HG03457 (cell line): ENCODE measurements at regions not wholly inside any gene's neighbourhood (a gene's known extent, or its start where the extent isn't known, plus 50 kb on each side); places are given as distances from the start of the nearest gene placed in this dataset.
"Not testable (repeated sequence)": the region's sequence is repeated elsewhere in the genome, so short reads cannot be mapped to it uniquely, and the experiment has no call there.

Source experiments
- ATAC-seq: cut with Tn5 transposase; IDR thresholded peaks from one replicate; pipeline ENCODE4 v1.9.1; 2021; ENCODE audit warnings: moderate number of reproducible peaks; ENCODE audit not compliant: unreplicated experiment

DNA sequence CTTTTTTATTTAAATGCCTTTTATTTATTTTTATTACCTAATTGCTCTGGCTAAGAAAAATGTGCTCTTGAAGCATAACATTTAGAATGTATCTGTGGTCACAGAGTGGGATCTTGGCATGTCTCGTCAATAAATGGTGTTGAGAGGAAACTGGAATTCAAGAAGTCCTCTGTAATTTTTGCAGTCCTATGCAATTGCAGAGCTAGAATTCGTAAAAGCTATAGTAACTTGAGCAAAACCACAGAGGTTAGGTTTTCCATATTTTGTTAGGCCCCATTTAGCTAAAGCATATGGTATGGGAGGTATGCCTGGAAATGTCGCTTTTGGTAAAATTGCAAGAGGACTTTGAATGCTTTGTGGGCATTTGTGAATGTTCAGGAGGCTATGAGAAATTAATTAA, 466.7 kb upstream of the NFIA start:
- ATAC-seq, result no peak

GRCh38 chr1:60612790-60613189, 469.6 kb upstream of the NFIA start:
- no peak for ATAC-seq

- ATAC-seq, result not testable (repeated sequence)
Observed at GRCh38 chr1:60606921-60607320, 475.4 kb upstream of the NFIA start.

DNA sequence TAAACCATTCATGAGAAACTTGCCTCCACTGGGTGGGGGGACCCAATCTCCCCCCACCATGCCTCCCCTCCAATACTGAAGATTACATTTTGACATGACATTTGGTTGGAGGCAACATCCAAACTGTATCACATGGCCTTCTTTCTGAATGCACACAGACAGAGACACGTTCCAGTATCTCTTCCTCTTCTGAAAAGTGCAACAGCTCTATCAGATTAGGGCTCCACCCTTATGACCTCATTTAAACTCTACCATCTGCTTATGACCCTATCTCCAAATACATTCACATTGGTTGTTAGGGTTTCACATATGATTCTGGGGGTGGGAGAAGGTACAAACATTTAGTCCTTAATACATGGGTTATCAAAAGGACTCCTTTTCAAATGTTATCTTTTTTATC, 481.8 kb upstream of the NFIA start:
- ATAC-seq, result no peak

DNA sequence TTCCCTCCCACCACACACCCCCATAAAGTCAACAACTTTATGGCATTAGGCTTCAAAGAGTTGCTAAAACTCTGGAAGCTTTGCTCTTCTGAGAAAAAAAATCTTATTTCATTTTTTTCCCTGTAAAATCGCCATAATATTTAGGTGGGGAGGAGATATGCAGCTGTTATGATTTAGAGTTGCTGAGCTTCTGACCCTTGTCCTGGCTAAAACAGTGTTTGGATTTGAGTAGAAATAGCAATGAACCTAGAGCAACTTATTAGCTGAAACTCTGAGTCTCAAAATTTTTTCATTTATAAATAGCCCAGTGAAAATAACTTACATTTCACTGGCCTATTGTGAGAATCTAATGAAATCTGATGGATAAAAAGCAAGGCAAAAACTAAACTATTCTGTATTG, 482.8 kb upstream of the NFIA start:
- no peak for ATAC-seq

GRCh38 chr1:60598041-60598910, 484.1 kb upstream of the NFIA start:
- no peak for ATAC-seq

GRCh38 chr1:60596791-60597750, 485.3 kb upstream of the NFIA start:
- ATAC-seq, result no peak

GRCh38 chr1:60591583-60591982, 490.8 kb upstream of the NFIA start:
- ATAC-seq, result no peak

GRCh38 chr1:60589916-60590315, 492.4 kb upstream of the NFIA start:
- no peak for ATAC-seq

GRCh38 chr1:60589046-60589748, 493.2 kb upstream of the NFIA start:
- ATAC-seq, result no peak

DNA sequence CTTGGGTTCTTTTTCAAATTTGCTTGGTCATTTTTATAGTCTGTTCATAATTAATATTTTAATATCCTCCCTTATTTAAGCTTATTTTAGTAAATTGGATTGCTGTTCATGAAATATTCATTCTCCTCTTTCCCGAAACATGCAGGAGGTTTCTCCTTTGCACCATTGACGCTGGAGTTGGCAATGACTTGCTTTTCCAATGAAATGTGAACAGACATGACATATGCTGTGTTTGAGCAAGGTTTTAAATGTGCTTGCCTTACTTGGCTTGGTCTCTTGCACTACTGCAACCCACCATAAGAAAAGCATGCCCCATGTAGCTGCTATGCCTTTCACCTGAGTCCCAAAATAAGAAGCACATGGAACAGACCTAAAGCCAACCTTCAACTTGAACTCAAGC, 498.0 kb upstream of the NFIA start:
- no peak for ATAC-seq

DNA sequence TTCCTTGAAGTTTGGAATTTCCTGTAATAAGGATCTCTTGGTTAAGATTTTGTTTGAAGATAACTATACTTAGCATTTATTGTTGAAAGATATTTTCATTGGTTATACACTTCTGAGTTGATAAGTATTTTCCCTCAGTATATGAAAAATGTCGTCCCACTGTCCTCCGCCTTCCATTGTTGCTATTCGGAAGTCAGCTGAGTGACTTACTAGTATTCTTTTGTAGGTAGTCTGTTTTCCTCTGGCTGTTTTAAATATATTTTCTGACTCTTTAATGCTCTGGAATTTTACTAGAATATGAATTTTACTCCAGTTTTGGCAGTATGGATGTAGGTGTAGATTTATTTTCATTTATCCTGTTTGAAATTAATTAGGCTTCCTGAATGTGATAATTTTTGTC, 498.7 kb upstream of the NFIA start:
- no peak for ATAC-seq

- no peak for ATAC-seq
Observed at GRCh38 chr1:60581455-60582220, 500.7 kb upstream of the NFIA start.

DNA sequence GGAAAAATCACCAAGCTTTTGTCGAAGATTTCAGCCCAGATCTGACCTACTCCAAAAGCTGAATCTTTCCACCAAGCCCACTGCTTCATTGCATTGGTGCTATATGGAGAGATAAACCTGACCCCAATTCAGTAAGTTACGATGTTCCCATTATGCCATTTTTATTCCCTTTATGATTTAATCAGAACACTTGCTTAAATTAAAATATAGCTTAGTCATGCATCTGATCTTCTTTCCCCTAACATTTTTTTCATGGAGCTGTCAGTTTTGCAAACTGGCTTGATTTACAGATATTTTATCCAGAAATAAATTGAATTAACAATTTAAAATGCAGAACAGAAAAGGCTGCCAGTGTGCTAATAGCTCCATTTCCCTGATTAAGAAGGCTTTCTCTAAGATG, 503.5 kb upstream of the C1orf87 start:
- ATAC-seq, result no peak

GRCh38 chr1:60575326-60575977, 501.9 kb upstream of the C1orf87 start:
- no peak for ATAC-seq

DNA sequence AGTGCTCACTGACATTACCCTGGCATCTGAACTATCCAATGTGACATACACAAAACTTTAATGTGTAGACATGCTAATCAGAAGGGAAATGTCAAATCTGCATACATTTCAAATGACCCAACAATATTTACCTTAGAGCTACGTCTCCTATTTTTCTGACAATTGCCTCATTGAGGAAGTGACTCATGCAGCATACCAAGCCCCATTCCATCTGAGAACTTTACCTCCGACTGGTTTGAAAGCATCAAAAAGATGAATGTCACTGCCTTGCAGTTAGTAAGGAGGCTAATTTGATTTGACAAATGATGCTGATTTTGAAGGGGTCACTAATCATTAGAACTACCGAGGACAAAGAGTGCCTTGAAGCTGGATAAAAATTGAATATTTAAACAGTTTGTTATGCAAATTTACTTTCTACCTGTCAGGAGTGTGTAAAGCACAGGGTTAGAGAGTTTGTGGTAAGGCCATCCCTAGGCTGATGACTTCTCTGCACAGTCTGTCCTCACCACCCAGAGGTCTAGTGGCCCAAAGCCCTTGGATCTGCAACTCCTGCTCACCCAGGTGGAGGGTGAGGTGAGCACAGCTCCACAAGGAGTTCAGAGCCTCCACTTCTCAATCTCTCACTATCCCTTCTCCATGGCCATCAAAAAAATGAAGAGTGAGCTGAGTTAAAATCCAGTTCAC, 500.3 kb upstream of the C1orf87 start:
- no peak for ATAC-seq

DNA sequence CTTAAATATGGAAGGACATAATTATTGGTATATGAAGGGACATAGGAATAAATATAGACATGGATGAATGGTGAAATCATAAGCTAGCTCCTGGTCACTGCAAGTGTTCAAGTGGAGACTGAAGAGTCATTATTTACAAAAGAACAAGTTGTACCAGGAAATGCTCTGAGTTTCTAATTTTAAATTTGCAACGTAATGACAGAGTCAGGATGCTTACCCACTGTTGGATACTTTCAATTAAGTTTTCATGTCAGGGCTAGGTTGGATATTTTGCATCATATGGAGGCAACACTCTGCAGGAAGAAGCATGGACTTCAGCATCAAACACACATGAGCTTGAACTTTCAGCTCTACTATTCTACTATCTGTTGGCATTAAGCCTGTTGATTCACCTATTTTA, 499.6 kb upstream of the C1orf87 start:
- no peak for ATAC-seq

- no peak for ATAC-seq
Observed at GRCh38 chr1:60572378-60572777, 498.8 kb upstream of the C1orf87 start.

- ATAC-seq, result no peak
Observed at GRCh38 chr1:60571811-60572210, 498.2 kb upstream of the C1orf87 start.
